ENCODE measurements at regions not wholly inside any gene's neighbourhood (a gene's known extent, or its start where the extent isn't known, plus 50 kb on each side); places are given as distances from the start of the nearest gene placed in this dataset.

DNA sequence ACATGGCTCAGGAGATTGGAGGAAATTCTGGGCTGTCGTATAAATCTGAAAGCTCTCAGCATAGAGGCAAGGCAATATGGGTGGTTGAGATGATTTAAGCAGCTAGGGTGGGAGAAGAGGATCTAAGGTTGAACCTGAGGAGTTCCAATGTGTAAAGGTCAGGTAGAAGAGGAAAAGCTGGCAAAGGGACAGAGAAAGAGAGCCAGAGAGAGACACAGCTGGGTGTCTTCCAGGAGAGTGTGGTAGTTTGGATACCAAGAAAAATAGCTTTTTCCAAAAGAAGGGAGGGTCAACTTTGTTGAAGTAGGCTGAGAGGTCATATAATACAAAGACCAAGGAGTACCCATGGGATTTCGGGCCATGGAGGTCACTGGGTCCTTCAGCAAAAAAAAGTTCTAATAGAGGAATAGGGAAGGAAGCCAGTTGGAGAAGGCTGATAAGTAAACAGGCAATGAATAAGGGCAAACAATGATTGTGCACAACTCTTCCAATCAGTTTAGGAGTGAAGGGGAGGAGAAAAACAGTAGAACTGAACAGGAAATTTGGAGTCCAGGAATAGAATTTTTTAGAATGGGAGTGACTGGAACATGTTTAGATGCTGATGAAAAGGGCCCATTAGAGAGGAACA lies 135.1 kb downstream of the QRSL1 start (continued):
- TF ChIP-seq, protein P1, sequence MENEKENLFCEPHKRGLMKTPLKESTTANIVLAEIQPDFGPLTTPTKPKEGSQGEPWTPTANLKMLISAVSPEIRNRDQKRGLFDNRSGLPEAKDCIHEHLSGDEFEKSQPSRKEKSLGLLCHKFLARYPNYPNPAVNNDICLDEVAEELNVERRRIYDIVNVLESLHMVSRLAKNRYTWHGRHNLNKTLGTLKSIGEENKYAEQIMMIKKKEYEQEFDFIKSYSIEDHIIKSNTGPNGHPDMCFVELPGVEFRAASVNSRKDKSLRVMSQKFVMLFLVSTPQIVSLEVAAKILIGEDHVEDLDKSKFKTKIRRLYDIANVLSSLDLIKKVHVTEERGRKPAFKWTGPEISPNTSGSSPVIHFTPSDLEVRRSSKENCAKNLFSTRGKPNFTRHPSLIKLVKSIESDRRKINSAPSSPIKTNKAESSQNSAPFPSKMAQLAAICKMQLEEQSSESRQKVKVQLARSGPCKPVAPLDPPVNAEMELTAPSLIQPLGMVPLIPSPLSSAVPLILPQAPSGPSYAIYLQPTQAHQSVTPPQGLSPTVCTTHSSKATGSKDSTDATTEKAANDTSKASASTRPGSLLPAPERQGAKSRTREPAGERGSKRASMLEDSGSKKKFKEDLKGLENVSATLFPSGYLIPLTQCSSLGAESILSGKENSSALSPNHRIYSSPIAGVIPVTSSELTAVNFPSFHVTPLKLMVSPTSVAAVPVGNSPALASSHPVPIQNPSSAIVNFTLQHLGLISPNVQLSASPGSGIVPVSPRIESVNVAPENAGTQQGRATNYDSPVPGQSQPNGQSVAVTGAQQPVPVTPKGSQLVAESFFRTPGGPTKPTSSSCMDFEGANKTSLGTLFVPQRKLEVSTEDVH (IDR thresholded peaks at IDR 0.05; ENCODE audit: low read depth, partially characterized antibody): no peak
- no peak for TF ChIP-seq L3MBTL2 (IDR thresholded peaks at IDR 0.05)
- TF ChIP-seq POLR2AphosphoS2 (IDR thresholded peaks at IDR 0.05; ENCODE audit: low read length): no peak
- TF ChIP-seq ZNF274 (IDR thresholded peaks at IDR 0.05; ENCODE audit: borderline replicate concordance, low read depth, low read length): no peak
- TF ChIP-seq, protein P2, sequence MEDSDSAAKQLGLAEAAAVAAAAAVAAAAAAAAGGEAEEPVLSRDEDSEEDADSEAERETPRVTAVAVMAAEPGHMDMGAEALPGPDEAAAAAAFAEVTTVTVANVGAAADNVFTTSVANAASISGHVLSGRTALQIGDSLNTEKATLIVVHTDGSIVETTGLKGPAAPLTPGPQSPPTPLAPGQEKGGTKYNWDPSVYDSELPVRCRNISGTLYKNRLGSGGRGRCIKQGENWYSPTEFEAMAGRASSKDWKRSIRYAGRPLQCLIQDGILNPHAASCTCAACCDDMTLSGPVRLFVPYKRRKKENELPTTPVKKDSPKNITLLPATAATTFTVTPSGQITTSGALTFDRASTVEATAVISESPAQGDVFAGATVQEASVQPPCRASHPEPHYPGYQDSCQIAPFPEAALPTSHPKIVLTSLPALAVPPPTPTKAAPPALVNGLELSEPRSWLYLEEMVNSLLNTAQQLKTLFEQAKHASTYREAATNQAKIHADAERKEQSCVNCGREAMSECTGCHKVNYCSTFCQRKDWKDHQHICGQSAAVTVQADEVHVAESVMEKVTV (CRISPR knock-in tag; IDR thresholded peaks at IDR 0.05): no peak
- no peak for TF ChIP-seq FOXJ3 (CRISPR knock-in tag; IDR thresholded peaks at IDR 0.05)
- no peak for TF ChIP-seq SMAD4 (CRISPR knock-in tag; conservative IDR thresholded peaks at IDR 0.05)
- TF ChIP-seq, protein P3, sequence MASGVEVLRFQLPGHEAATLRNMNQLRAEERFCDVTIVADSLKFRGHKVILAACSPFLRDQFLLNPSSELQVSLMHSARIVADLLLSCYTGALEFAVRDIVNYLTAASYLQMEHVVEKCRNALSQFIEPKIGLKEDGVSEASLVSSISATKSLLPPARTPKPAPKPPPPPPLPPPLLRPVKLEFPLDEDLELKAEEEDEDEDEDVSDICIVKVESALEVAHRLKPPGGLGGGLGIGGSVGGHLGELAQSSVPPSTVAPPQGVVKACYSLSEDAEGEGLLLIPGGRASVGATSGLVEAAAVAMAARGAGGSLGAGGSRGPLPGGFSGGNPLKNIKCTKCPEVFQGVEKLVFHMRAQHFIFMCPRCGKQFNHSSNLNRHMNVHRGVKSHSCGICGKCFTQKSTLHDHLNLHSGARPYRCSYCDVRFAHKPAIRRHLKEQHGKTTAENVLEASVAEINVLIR (CRISPR knock-in tag; IDR thresholded peaks at IDR 0.05): no peak
- TF ChIP-seq E2F3 (CRISPR knock-in tag; IDR thresholded peaks at IDR 0.05): no peak
- no peak for TF ChIP-seq CBX2 (IDR thresholded peaks at IDR 0.05; ENCODE audit: insufficient read depth, low read length, poor library complexity, severe bottlenecking)
- TF ChIP-seq TCF3 (CRISPR knock-in tag; IDR thresholded peaks at IDR 0.05): peak; percentile 42; the same call in 1 of the 2 replicates
- peak; percentile 20; the same call in 1 of the 2 replicates for TF ChIP-seq EP300 (IDR thresholded peaks at IDR 0.05; ENCODE audit: low read length)
- TF ChIP-seq SETDB1 (IDR thresholded peaks at IDR 0.05; ENCODE audit: low read length): no peak
- TF ChIP-seq ZNF165 (CRISPR knock-in tag; IDR thresholded peaks at IDR 0.05; ENCODE audit: borderline replicate concordance): no peak
- TF ChIP-seq NEUROD1 (IDR thresholded peaks at IDR 0.05; ENCODE audit: borderline replicate concordance, low read depth, low read length, partially characterized antibody): no peak
- TF ChIP-seq PML (IDR thresholded peaks at IDR 0.05; ENCODE audit: low read length): no peak
- no peak for TF ChIP-seq CEBPB (tag; IDR thresholded peaks at IDR 0.05)
- TF ChIP-seq ZNF699 (CRISPR knock-in tag; IDR thresholded peaks at IDR 0.05; ENCODE audit: insufficient replicate concordance): no peak
- TF ChIP-seq, protein P4, sequence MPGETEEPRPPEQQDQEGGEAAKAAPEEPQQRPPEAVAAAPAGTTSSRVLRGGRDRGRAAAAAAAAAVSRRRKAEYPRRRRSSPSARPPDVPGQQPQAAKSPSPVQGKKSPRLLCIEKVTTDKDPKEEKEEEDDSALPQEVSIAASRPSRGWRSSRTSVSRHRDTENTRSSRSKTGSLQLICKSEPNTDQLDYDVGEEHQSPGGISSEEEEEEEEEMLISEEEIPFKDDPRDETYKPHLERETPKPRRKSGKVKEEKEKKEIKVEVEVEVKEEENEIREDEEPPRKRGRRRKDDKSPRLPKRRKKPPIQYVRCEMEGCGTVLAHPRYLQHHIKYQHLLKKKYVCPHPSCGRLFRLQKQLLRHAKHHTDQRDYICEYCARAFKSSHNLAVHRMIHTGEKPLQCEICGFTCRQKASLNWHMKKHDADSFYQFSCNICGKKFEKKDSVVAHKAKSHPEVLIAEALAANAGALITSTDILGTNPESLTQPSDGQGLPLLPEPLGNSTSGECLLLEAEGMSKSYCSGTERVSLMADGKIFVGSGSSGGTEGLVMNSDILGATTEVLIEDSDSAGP (CRISPR knock-in tag; IDR thresholded peaks at IDR 0.05): no peak
- TF ChIP-seq ESRRA (IDR thresholded peaks at IDR 0.05; ENCODE audit: borderline replicate concordance, low read depth): peak; percentile 42; the same call in 1 of the 2 replicates
- no peak for TF ChIP-seq TGIF2 (CRISPR knock-in tag; IDR thresholded peaks at IDR 0.05)
- TF ChIP-seq MAZ (CRISPR knock-in tag; conservative IDR thresholded peaks at IDR 0.05 in 1 of 2, IDR thresholded peaks at IDR 0.05 in 1 of 2): no peak
- TF ChIP-seq RBM15 (IDR thresholded peaks at IDR 0.05; ENCODE audit: insufficient read depth, low read length): no peak

Data from K562 (cell line).